IPS DF 4.7 (cell line): ENCODE measurements at regions not wholly inside any gene's neighbourhood (a gene's known extent, or its start where the extent isn't known, plus 50 kb on each side); places are given as distances from the start of the nearest gene placed in this dataset.

Source experiments
- DNase-seq: peaks from one replicate; pipeline ENCODE4 v3.0.0-alpha.2; 2013; ENCODE audit warnings: low spot score; ENCODE audit errors: extremely low read depth

- no peak for DNase-seq
Measured at GRCh38 chr22:49026494-49027367, 800.9 kb downstream of the BRD1 start.

GRCh38 chr22:49025791-49026493 lies 801.7 kb downstream of the BRD1 start:
- DNase-seq = no peak

GRCh38 chr22:49024775-49025440 lies 802.8 kb downstream of the BRD1 start:
- DNase-seq = no peak

GRCh38 chr22:49023879-49024774 lies 803.5 kb downstream of the BRD1 start:
- no peak for DNase-seq

GRCh38 chr22:49023161-49023878 lies 804.4 kb downstream of the BRD1 start:
- no peak for DNase-seq

- DNase-seq = no peak
Measured at GRCh38 chr22:49022816-49023160, 804.9 kb downstream of the BRD1 start.

GRCh38 chr22:49021926-49022815 lies 805.5 kb downstream of the BRD1 start:
- DNase-seq = no peak

GRCh38 chr22:49021131-49021925 lies 806.3 kb downstream of the BRD1 start:
- DNase-seq = no peak

- DNase-seq = no peak
Measured at GRCh38 chr22:49019737-49020713, 807.6 kb downstream of the BRD1 start.

- no peak for DNase-seq
Measured at GRCh38 chr22:49018601-49019000, 809.1 kb downstream of the BRD1 start.

GRCh38 chr22:49017482-49018329 lies 810.0 kb downstream of the BRD1 start:
- no peak for DNase-seq

GRCh38 chr22:49016909-49017481 lies 810.7 kb downstream of the BRD1 start:
- DNase-seq = no peak

- no peak for DNase-seq
Measured at GRCh38 chr22:49015993-49016908, 811.4 kb downstream of the BRD1 start.

- DNase-seq = no peak
Measured at GRCh38 chr22:49015459-49015858, 812.2 kb downstream of the BRD1 start.
